GM18520 (cell line): ENCODE measurements at regions not wholly inside any gene's neighbourhood (a gene's known extent, or its start where the extent isn't known, plus 50 kb on each side); places are given as distances from the start of the nearest gene placed in this dataset.
"Not testable (repeated sequence)": the region's sequence is repeated elsewhere in the genome, so short reads cannot be mapped to it uniquely, and the experiment has no call there.

Experiments
- ATAC-seq: cut with Tn5 transposase; IDR thresholded peaks from one replicate; pipeline ENCODE4 v1.9.1; 2021; ENCODE audit not compliant: unreplicated experiment

DNA sequence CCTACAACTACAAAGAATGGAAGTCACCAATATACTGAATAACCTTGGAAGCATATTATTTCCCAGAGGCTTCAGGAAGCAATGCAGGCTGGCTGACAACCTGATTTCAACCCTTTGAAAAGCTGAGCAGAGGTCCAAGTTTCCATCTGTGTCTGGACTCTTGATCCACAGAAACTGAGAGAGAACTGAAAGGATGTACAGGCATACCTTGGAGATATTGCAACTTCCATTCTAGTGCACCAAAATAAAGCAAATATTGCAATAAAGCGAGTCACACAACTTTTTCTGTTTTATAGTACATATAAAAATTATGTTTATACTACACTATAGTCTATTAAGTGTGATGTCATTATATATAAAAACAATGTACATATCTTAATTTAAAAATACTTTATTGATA, 85.3 kb downstream of the TYW3 start:
- ATAC-seq = no peak

DNA sequence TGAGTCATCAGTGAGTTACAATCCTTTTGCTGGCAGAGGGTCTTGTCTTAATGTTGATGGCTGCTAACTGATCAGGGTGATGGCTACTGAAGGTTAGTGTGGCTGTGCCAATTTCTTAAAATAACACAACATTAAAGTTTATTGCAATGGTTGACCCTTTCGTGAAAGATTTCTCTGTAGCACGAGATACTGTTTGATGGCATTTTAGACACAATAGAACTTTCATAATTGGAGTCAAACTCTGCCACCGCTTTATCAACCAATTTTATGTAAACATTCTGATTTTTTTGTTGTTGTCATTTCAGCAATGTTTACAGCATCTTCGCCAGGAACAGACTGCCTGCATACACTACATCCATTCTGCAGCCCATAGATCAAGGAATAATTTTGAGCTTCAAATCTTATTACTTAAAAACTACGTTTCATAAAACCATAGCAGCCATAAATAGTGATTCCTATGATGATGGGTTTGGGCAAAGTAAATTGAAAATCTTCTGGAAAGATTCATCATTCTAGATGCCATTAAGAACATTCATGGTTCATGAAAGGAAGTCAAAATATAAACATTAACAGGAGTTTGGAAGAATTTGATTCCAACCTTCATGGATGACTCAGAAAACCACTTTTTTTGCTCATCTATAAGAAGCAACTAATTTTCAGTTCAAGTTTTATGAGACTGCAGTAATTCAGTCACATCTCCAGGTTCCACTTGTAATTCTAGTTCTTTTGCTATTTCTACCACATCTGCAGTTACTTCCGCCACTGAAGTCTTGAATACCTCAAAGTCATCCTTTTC, 85.9 kb downstream of the TYW3 start:
- ATAC-seq = no peak

DNA sequence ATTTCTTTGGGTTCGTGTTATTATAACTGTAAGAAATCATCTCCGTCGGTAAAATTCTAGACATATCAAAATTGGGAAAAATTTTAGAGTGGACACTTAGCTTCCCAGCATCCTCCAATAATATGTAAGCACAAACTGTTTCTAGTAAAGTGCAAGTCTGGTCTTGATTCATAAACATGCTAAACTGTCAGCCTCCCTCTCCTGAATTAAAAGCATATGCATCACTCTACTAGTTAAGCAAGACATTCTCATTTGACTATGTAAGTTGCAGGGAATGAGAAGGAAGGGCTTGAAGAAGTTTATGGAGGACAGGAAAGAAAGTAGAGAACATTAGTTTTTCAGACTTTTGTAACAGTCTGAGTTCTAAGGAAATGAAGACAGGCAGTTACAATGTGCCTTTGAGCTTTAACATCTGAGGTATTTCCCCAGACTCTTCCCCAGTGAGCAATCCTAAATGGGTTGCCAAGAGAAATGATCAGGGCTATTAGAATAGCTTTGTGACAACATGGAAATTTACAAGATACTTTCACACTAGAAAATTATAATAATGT, 90.0 kb downstream of the TYW3 start:
- ATAC-seq = no peak

DNA sequence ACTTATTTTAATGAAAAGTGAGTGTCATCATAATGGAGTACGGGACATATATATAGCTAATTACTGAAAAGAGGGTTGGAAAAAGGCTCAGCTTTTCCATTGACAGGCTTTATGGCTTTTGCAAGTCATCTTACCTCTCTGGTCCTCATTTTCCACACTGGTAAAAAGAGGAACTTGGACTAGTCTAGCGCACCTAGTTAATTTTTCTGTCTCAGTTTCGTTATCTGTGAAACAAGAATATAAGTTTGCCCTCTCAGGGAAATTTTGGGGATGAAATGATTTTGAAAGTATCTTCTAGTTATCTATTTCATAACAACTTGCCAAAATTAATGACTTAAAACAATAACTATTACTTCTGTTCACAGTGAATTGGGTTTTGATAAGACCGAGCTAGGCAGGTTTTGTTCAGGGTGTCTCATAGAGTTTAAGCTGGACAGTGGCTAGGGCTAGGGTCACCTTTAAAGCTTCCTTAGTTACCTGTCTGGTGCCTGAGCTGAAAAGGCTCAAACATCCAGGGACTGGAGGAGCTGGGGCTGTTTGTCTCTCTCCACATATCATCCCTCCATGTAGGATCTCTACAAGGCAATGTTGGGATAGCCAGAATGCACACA, 91.7 kb downstream of the TYW3 start:
- peak; percentile 84 for ATAC-seq

DNA sequence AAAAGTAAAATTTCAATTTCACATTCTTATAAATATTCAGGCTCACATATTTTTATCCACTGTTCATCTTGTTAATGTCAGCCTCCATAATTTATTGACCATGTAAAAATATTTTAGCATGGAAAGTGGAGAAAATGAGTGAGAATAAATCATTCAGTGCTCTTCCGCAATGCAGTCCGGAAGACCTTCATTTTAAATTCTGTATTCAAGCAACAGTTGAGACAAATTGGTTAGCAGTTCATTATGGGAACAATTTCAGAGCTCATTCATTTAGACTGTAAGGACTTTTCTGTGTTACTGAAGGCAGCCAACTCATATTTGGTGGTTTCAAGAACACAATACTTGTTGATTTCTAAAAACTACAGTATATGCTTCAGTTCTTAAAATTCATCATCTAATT, 97.8 kb downstream of the TYW3 start:
- no peak for ATAC-seq

DNA sequence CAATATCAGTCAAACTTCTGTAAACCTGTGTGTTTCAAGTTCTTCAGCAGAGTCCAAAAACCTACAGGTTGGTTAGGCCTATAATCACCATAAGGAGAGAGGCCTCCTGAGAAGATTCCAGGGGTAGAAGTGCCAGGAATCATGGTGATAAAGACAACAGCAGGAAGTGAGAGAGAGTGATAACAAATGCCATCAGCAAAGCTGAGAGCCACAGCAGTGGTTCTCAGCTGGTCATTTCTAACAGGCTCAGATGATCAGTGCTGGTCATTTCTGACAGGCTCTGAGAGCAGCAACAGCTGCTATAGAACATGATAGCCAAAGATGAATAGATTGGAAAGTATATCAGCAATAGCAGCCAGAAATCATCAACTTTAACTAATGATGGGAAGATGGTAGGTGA, 101.3 kb downstream of the TYW3 start:
- no peak for ATAC-seq

DNA sequence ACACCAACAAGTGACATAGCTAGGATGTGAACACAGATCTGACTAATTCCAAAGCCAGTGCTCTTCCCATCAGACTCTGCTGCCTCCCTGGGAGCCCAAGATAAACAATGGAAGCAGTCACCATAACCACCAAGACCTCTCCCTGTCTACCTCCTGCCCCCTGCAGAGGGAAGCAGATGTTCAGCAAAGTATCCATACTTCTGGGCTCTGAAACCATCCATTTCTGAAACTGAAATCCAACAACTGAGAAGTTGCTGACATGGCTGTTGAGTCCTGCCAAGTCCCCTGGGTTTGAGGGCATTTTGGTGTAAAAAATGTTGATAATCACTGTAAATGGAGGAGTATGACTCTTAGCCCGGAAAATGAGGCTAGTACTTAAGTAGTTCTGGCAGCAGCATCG, 102.1 kb downstream of the TYW3 start:
- no peak for ATAC-seq

DNA sequence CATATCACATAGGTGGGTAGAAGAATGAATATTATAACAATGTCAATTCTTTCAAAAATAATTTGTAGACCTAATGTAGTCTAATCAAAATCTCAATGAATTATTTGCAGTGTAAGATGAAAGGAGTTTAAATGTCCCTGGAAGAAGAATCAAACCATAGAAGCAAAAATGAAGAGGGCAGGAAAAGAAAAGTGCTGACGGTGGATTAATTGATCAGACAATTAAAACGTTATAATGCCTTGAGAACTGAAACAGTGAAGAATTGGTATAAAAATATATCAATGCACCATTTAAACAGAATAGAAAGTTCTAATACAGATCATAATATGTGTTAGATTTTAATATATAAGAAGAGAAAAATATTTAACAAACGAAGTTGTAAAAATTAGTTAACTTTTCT, 109.8 kb downstream of the TYW3 start:
- ATAC-seq = no peak

DNA sequence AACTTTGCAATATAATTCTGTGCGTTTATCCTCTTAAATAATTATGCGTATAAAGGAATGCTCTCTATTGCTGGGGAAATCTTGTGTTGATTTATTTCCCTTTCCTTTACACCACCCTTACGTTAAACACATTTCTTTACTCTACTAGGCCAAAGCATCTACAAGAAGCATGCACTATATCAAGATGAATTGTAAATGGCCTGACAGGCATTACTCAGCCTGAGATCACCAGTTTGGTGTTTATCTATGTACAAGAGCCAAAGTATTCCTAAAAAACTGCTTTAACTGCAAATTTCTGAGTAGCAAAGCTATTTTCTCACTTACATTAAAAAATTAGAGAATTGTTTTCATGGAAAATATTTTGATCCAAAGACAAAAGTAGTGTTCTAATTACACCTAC, 114.8 kb downstream of the TYW3 start:
- ATAC-seq = no peak

DNA sequence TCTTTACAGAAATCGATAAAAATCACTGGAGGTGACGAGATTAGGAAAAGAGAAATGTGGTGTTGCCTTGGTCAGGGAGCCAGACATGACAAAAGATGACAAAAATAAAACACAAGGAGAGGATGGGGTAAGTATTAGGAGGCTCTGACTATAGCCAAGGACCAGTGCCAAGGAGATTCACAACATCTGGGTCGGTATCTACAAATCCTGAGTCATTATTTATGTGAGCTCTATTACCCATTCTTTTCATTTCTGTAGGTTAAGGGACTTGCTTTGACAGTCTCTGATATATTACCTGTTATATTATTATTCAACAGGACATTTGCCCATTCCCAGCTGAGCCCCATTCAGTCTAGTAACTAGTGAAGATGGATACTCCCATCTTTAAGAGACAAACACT, 120.8 kb downstream of the TYW3 start:
- ATAC-seq = no peak

DNA sequence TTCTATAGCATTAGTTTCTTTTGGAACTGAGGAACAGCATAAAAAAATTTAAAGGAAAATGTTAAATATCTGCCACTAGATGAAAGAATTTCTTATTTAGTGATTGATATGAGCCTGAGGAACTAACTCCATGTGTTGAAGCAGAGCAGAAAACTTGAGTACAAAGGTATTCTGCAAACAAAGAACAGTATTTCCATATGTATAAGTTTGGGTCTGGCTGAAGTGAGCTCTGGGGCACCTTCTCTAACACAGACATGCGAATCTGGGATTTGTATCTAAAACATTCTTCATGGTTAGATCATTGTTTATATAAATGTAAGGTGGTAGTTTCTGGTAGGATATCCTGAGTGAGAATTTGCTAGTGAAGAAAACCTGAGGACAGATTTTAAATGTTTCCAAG, 123.2 kb downstream of the TYW3 start:
- no peak for ATAC-seq

DNA sequence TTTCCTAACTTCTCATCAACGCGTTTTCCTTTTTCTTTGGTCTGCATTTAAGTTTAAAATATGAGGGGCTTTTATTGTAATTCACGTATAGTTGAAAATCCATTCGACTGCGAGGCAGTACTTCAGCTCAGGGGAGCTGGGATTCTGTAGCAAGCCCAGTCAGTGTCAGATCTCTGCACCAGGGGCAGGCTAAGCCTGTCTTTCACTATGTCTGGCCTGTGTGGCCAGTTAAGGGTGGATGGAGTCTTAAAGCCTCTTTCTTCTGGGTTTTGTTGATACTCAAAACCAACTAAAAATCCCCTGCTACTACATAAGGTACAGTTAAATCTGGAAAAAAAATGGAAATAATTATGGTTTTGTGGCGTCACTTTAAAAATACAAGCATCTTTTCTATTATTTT, 124.7 kb downstream of the TYW3 start:
- peak; percentile 44 for ATAC-seq

DNA sequence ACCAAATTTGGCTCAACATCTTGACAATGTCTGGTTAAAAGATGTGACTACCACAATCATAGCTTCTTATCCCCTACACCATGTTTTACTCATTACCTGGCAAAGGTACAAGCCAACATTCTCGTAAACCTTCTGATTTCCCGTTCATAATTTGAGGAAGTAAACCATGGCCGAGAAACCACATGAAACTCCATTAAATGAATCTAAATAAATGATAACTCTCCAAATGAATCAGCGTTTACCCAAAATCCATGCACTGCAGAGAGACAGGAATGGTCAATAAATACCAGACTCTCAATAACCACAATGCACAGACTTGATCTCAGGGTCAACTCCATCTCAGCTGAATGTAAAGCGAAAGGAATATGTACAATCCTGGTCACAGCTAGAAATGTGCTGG, 125.2 kb downstream of the TYW3 start:
- ATAC-seq = peak; percentile 73

DNA sequence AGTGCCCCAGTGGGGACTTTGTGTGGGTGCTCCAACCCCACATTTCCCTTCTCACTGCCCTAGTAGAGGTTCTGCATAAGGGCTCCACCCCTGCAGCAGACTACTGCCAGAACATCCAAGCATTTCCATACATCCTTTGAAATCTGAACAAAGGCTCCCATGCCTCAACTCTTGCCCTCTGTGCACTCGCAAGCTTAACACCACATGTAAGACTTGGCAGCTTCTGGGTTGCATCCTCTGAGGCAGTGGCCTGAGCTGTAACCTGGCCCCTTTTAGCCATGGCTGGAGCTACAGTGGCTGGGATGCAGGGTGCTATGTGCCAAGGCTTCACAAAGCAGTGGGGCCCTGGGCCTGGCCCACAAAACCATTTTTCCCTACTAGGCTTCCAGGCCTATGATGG, 128.9 kb downstream of the TYW3 start:
- ATAC-seq = no peak

DNA sequence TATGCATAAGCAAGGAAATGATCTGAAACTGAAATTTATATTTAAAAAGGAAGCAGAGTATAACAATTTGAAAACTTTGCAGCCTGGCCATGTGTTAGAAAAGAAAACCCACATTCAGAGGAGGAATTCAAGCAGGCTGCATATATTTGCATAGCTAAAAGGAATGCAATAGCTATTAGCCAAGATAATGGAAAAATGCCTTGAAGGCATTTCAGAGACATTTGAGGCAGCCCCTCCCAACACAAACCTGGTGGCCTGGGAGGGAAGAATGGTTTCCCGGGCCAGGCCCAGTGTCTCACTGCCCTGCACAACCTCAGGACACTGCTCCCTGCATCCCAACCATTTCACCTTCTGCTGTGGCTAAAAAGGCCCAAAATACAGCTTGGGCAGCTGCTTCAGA, 136.8 kb downstream of the TYW3 start:
- ATAC-seq = no peak

DNA sequence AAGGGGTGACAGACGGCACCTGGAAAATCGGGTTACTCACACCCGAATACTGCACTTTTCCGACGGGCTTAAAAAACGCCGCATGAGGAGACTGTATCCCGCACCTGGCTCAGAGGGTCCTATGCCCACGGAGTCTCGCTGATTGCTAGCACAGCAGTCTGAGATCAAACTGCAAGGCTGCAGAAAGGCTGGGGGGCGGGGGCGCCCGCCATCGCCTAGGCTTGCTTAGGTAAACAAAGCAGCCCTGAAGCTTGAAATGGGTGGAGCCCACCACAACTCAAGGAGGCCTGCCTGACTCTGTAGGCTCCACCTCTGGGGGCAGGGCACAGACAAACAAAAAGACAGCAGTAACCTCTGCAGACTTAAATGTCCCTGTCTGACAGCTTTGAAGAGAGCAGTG, 144.4 kb downstream of the TYW3 start:
- not testable (repeated sequence) for ATAC-seq

DNA sequence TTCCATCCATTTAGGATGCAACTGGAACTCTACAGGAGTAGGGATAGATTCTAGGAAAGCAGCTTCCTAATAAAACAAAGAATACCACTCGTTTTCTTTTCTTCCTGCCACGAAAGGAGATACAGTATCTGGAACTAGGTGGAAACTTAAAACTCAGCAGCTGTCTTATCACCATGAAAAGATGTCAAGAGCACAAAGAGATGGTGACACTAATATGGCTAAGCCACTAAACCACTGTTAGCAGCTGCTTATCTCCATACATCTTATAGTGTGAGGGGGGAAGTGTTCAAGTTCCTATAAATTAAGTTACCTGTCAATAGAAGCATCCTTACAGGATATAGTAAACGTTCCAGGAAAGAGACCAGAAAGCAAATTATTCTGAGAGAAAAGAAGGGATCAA, 162.5 kb downstream of the TYW3 start:
- no peak for ATAC-seq

DNA sequence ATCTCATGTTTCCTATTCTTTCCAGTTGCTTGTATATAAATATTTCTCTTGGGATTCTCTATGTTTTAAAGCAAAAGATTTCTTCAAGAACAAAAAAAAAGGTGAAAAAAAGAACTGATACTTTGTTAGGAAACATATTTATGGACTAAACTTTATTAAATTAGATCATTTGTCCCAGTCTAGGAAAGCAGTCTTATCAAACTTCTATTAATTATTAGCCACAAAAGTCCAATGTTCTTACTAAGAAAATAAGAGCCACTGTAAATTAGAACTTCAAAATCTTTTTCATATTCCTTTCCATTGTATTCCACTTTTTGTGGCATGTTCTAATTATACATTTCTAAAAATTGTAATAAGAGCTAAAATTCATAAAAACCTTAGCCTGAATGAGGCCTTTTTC, 175.2 kb downstream of the TYW3 start:
- no peak for ATAC-seq

DNA sequence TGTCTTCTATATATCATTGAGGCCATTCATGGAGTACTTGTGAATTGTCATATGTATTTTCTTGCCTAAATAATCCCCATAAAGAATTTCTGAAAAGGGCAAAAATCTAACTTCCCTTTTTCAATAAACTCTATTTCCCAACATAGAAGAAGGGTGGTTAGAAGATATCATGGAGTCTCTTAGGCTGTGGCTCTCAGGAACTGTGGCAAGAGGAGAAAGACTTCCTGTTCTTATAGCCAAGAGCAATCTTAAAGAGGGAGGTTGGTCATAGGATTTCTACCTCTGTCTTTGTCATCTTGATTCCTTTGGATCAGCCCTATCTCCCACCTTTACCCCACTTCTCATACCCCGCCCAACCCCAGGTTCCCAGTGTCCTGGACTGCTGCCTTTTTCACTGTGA, 175.8 kb downstream of the TYW3 start:
- ATAC-seq = no peak

DNA sequence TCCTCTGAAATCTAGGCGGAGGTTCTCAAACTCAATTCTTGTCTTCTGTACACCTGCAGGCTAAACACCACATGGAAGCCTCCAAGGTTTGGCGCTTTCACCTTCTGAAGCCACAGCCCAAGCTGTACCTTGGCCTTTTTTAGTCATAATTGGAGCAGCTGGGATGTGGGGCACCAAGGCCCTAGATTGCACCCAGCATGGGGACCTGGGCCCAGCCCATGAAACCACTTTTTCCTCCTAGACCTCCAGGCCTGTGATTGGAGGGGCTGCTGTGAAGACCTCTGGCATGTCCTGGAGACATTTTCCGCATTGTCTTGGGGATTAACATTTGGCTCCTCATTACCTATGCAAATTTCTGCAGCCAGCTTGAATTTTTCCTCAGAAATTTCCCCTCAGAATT, 181.0 kb downstream of the TYW3 start:
- no peak for ATAC-seq

DNA sequence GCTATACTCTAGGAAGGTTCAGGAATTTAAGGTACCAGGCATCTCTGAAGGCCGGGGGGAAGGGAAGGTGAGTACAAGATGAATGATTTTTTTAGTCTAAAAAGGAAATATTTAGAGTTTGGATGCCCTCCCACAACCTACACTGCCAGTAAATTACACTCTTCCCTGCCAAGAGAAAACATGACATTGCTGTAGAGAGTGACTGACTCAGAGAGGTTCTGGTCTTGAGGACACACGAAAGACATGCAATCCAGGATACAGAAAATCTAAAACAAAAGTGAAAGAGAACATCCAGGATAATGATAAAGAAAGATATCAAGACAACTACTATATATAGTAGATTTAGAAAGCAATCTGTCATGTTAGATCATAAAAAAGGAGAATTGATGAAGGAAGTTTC, 200.5 kb downstream of the TYW3 start:
- no peak for ATAC-seq

DNA sequence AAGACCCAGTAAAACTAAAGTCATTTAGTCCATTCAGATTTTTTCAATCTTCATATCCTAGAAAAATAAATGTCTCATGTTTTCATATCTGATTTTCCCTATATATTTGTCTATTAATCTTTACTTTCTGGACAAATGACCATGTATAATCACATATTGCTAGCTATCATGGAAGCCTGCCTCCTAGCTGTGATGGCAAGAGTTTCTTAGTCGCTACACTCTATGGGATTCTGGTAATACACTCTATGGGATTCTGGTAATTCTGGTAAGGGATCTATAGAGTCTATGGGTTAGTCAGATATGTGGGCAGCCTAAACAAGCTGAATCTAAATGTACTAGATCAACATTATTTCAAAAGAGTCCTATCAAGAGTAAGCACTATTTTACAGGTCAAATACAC, 198.7 kb upstream of the LHX8 start:
- no peak for ATAC-seq

DNA sequence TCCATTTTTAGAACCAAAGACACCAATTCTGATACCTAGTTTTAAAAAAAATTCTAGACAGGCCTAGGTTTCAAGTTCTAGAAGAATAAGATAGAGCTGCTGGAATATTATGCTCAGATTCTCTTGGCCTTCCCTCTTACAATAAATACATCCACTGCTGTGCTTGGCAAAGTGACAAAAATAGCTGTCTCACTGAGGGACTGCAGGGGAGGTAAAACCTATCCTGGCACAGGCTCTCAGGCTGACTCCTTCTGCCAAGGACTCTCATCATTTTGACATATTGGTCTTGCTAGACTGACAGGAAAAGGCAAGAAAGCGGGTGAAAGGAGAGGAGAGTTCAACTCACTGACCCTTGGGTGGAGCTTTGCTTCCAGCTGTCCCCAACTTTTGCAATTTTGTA, 197.0 kb upstream of the LHX8 start:
- ATAC-seq = no peak
